B cell (primary cell): ENCODE measurements at regions not wholly inside any gene's neighbourhood (a gene's known extent, or its start where the extent isn't known, plus 50 kb on each side); places are given as distances from the start of the nearest gene placed in this dataset.

ENCODE experiments used
- ATAC-seq: fragments of 200-7000 bp; cut with Tn5 transposase; one replicate; pipeline ENCODE4 v1.10.0; 2021; ENCODE audit warnings: low read depth, mild to moderate bottlenecking, moderate number of reproducible peaks, moderate library complexity
- CTCF ChIA-PET: fragments of 350-600 bp; sonication (Branson Sonifier 250); formaldehyde crosslinking; loops from one replicate; lab custom pipeline; 2021; ENCODE audit warnings: antibody characterized with exemption, inconsistent platforms; lab: Charles Lee
- POLR2A ChIA-PET: fragments of 350-600 bp; sonication (Branson Sonifier 250); formaldehyde crosslinking; loops from one replicate; lab custom pipeline; 2021; ENCODE audit warnings: antibody characterized with exemption; lab: Charles Lee
- DNase-seq: peaks from one replicate; pipeline ENCODE4 v3.0.0; 2013
- H2AFZ ChIP-seq: 2 replicates; pipeline ENCODE4 v1.6.1; 2012; ENCODE audit warnings: mild to moderate bottlenecking, low read depth, low read length; ENCODE audit not compliant: insufficient read depth, poor library complexity, severe bottlenecking
- H3K27ac ChIP-seq, 2 donors: 1 replicate in 1 of 2; 2 replicates in 1 of 2; pipeline ENCODE4 v1.5.1; 2012 to 2013; ENCODE audit warnings: low read length in 2 of 2, mild to moderate bottlenecking in 2 of 2, moderate library complexity in 1 of 2
- H3K27me3 ChIP-seq, 4 experiments: fragments of 200-600 bp in 1 of 4; sonication (generic) in 1 of 4; replicated peaks in 1 of 4; 1 replicate in 2 of 4; 2 replicates in 2 of 4; pipeline versions ENCODE4 v1.6.1 to v1.7.0; 2013 to 2016; ENCODE audit warnings: low read length in 3 of 4, mild to moderate bottlenecking in 2 of 4, mixed read lengths in 1 of 4, moderate library complexity in 1 of 4; ENCODE audit not compliant: insufficient read depth in 4 of 4, control insufficient read depth in 3 of 4; ENCODE audit errors: control extremely low read depth in 1 of 4
- H3K36me3 ChIP-seq, 2 experiments: replicated peaks in 1 of 2; 1 replicate in 1 of 2; 2 replicates in 1 of 2; pipeline versions ENCODE4 v1.6.1 to v1.7.1; 2013; ENCODE audit warnings: low read length in 1 of 2; ENCODE audit not compliant: insufficient read depth in 2 of 2, control insufficient read depth in 1 of 2; ENCODE audit errors: control extremely low read depth in 1 of 2, extremely low read depth in 1 of 2
- H3K4me1 ChIP-seq, 2 donors: fragments of 200-600 bp in 1 of 2; sonication (generic) in 1 of 2; 1 replicate in 1 of 2; 2 replicates in 1 of 2; pipeline versions ENCODE4 v1.5.1 to v1.6.1; 2013 to 2017; ENCODE audit warnings: low read length in 2 of 2; ENCODE audit not compliant: control insufficient read depth in 2 of 2, insufficient read depth in 2 of 2
- H3K4me2 ChIP-seq: replicated peaks from 2 replicates; pipeline ENCODE3; 2012; ENCODE audit warnings: mild to moderate bottlenecking, low read depth, low read length; ENCODE audit not compliant: poor library complexity, severe bottlenecking
- H3K4me3 ChIP-seq, 5 experiments: fragments of 200-600 bp in 1 of 5; sonication (generic) in 1 of 5; 1 replicate in 3 of 5; 2 replicates in 2 of 5; pipeline versions ENCODE4 v1.5.1 to v1.7.0; 2011 to 2016; ENCODE audit warnings: low read length in 4 of 5, mild to moderate bottlenecking in 4 of 5, low read depth in 2 of 5, control low read depth in 1 of 5, moderate library complexity in 1 of 5; ENCODE audit not compliant: insufficient read depth in 1 of 5; ENCODE audit errors: control extremely low read depth in 1 of 5, extremely low read depth in 1 of 5
- H3K79me2 ChIP-seq: fragments of 200-600 bp; sonication (generic); one replicate; pipeline ENCODE4 v1.6.0; 2016; ENCODE audit warnings: low read length; ENCODE audit not compliant: control insufficient read depth, insufficient read depth
- H3K9ac ChIP-seq: fragments of 200-600 bp; sonication (generic); 2 replicates; pipeline ENCODE4 v1.6.1; 2017; ENCODE audit warnings: mild to moderate bottlenecking, low read length, moderate library complexity
- H3K9me3 ChIP-seq, 3 donors: one replicate each; pipeline versions ENCODE4 v1.6.1 to v1.7.1; 2013; ENCODE audit warnings: low read length in 2 of 3; ENCODE audit not compliant: control insufficient read depth in 2 of 3, insufficient read depth in 1 of 3; ENCODE audit errors: control extremely low read depth in 1 of 3
- H4K20me1 ChIP-seq: 2 replicates; pipeline ENCODE4 v1.6.0; 2012; ENCODE audit warnings: mild to moderate bottlenecking, low read length; ENCODE audit not compliant: insufficient read depth, control insufficient read depth, poor library complexity, severe bottlenecking
- H3K27ac Mint-ChIP-seq: one replicate; pipeline ENCODE4 v1.8.0; 2021; ENCODE audit warnings: mixed read lengths
- H3K27me3 Mint-ChIP-seq: one replicate; pipeline ENCODE4 v1.8.0; 2021; ENCODE audit warnings: mixed read lengths
- H3K4me1 Mint-ChIP-seq: one replicate; pipeline ENCODE4 v1.8.0; 2021; ENCODE audit warnings: mixed read lengths
- H3K4me3 Mint-ChIP-seq: one replicate; pipeline ENCODE4 v1.8.0; 2021; ENCODE audit warnings: mixed read lengths
- H3K9me3 Mint-ChIP-seq: one replicate; pipeline ENCODE4 v1.8.0; 2022; ENCODE audit warnings: mixed read lengths; ENCODE audit not compliant: insufficient read depth
- EZH2 ChIP-seq: IDR thresholded peaks from 2 replicates; pipeline ENCODE4 v1.6.1; 2012; ENCODE audit warnings: borderline replicate concordance, low read depth, mild to moderate bottlenecking, moderate library complexity, low read length; ENCODE audit not compliant: insufficient read depth, poor library complexity, severe bottlenecking
- WGBS: methylation state at CpG from one replicate; pipeline ENCODE4 v1.1.5; 2013; ENCODE audit warnings: missing lambda C conversion rate; ENCODE audit not compliant: insufficient coverage; 5-methylcytosine and 5-hydroxymethylcytosine counted together
- intact Hi-C: fragments of 100-400 bp; cut with micrococcal nuclease; formaldehyde crosslinking; loops from one replicate; pipeline ENCODE4 v1.10.0; 2022
- TF ChIP-seq, protein P1 (sequence below): fragments of 200-600 bp; IDR thresholded peaks from one replicate; pipeline ENCODE4 v1.8.0; 2022; ENCODE audit warnings: antibody characterized with exemption, mild to moderate bottlenecking

DNA sequence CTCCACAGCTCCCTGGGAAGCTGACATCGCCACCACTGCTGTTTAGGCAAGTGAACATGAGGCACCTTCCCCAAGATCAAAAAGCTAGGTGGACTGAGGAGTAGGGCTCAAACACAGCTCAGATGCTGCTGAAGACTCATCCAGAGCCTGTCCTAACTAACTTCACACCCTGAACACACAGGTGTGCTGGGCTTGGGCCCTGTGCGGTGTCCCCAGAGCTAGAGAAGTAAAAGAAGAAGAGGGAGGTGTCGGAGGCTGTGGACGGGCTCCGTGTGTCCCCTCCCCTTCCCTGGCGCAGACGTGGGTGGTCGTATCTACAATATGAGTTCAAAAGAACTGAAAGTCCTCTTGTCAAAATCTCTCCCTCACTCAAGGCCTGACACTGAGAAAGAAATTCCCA, 373.4 kb upstream of the MGMT start:
- H3K27ac Mint-ChIP-seq, result no peak overlapping the region

DNA sequence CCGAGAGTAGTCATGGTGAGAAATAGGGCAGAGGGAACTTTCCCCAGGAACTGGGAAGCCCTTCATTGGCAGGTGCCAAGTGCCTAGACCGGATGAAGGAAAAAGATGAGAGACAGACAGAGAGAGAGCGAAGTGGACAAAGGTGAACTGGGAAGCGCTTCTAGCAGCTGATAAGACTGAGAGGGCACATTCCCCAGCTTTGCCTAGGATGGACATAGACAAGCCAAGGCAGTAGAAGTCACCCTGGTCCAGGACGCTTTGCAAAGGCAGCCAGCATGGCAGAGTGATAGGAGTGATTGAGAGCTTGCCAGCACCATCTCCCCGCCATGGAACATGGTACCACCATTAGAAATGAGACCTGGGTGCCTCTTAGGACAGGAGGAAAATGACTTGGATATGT, 372.8 kb upstream of the MGMT start:
- ATAC-seq, result no peak
- DNase-seq, result no peak
- Histone ChIP-seq H3K4me1 (no peaks in the 10 kb centered on the region), H3K4me3 (no peak overlapping the region), H3K9ac (no peak overlapping the region), H4K20me1 (no peaks in the 10 kb centered on the region), H2AFZ (no peak overlapping the region), H3K36me3 (no peaks in the 10 kb centered on the region), H3K27me3 (no peaks in the 10 kb centered on the region), H3K4me2 (no peak overlapping the region), H3K27ac (no peak overlapping the region), H3K79me2 (no peaks in the 10 kb centered on the region), H3K9me3 (no peaks in the 10 kb centered on the region)
- CTCF ChIA-PET, result no interaction called here
- H3K27ac Mint-ChIP-seq, result no peak overlapping the region
- POLR2A ChIA-PET, result no interaction called here
- 89% methylated on average over 6 of the region's 6 CpGs for WGBS
- TF ChIP-seq EZH2, result no peak
- TF ChIP-seq, protein P1, sequence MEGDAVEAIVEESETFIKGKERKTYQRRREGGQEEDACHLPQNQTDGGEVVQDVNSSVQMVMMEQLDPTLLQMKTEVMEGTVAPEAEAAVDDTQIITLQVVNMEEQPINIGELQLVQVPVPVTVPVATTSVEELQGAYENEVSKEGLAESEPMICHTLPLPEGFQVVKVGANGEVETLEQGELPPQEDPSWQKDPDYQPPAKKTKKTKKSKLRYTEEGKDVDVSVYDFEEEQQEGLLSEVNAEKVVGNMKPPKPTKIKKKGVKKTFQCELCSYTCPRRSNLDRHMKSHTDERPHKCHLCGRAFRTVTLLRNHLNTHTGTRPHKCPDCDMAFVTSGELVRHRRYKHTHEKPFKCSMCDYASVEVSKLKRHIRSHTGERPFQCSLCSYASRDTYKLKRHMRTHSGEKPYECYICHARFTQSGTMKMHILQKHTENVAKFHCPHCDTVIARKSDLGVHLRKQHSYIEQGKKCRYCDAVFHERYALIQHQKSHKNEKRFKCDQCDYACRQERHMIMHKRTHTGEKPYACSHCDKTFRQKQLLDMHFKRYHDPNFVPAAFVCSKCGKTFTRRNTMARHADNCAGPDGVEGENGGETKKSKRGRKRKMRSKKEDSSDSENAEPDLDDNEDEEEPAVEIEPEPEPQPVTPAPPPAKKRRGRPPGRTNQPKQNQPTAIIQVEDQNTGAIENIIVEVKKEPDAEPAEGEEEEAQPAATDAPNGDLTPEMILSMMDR, result no peak
- intact Hi-C loops, result no loop called here
- no peaks in the 10 kb centered on the region for H3K9me3 Mint-ChIP-seq
- no peaks in the 10 kb centered on the region for H3K27me3 Mint-ChIP-seq
- no peaks in the 10 kb centered on the region for H3K4me1 Mint-ChIP-seq
- no peak overlapping the region for H3K4me3 Mint-ChIP-seq

More for the DNA sequence above, 373.4 kb upstream of the MGMT start:
- Mint-ChIP-seq H3K9me3 (no peaks in the 10 kb centered on the region), H3K4me1 (no peaks in the 10 kb centered on the region), H3K27me3 (no peaks in the 10 kb centered on the region), H3K4me3 (no peak overlapping the region)
- no CpG with 5 or more reads among the region's 8 CpGs for WGBS
- no peak overlapping the region for H3K4me3 ChIP-seq
- H3K4me1 ChIP-seq, result no peaks in the 10 kb centered on the region
- H3K27me3 ChIP-seq, result no peaks in the 10 kb centered on the region
- ATAC-seq (no peak), DNase-seq (no peak)
- H3K9ac ChIP-seq, result no peak overlapping the region
- no peak overlapping the region for H3K27ac ChIP-seq
- intact Hi-C loops, result no loop called here
- H3K4me2 ChIP-seq, result no peak overlapping the region
- H2AFZ ChIP-seq, result no peak overlapping the region
- no peak for TF ChIP-seq EZH2
- TF ChIP-seq, protein P1, result no peak
- no peaks in the 10 kb centered on the region for H3K9me3 ChIP-seq
- no peaks in the 10 kb centered on the region for H4K20me1 ChIP-seq
- no peaks in the 10 kb centered on the region for H3K36me3 ChIP-seq
- CTCF ChIA-PET, result no interaction called here
- no peaks in the 10 kb centered on the region for H3K79me2 ChIP-seq
- POLR2A ChIA-PET, result no interaction called here
